Head of caudate nucleus (tissue), 42 donors: ENCODE measurements at regions not wholly inside any gene's neighbourhood (a gene's known extent, or its start where the extent isn't known, plus 50 kb on each side); places are given as distances from the start of the nearest gene placed in this dataset.
"Not testable (repeated sequence)": the region's sequence is repeated elsewhere in the genome, so short reads cannot be mapped to it uniquely, and the experiment has no call there.

Source experiments
- DNase-seq, 42 donors: peaks; one replicate each; pipeline versions ENCODE4 v3.0.0 to v3.0.0-alpha.2; 2020 to 2021; ENCODE audit warnings: mixed read lengths in 7 of 42
- intact Hi-C: fragments of 100-400 bp; cut with DNase I; formaldehyde crosslinking; loops from one replicate; pipeline ENCODE4 v1.15.0; 2022

- intact Hi-C loops = no loop called here
- no peak for DNase-seq
These were observed 106.7 kb downstream of the LSMEM1 start for GRCh38 chr7:112587504-112587903.

- intact Hi-C loops, DNase-seq: not testable (repeated sequence)
These were observed 111.9 kb downstream of the LSMEM1 start for GRCh38 chr7:112592565-112593263.

GRCh38 chr7:112594397-112594796, 113.6 kb downstream of the LSMEM1 start:
- DNase-seq = no peak
- intact Hi-C loops = no loop called here

GRCh38 chr7:112596260-112596659, 115.5 kb downstream of the LSMEM1 start:
- intact Hi-C loops = no loop called here
- no peak for DNase-seq

GRCh38 chr7:112596981-112597380, 116.2 kb downstream of the LSMEM1 start:
- intact Hi-C loops = no loop called here

GRCh38 chr7:112603673-112604072, 122.9 kb downstream of the LSMEM1 start:
- intact Hi-C loops = no loop called here
- DNase-seq = no peak

More at GRCh38 chr7:112596981-112597380, 116.2 kb downstream of the LSMEM1 start:
- no peak for DNase-seq

- DNase-seq = no peak
- intact Hi-C loops = no loop called here
These were observed 129.8 kb downstream of the LSMEM1 start for GRCh38 chr7:112610636-112611035.

GRCh38 chr7:112615701-112616100, 134.9 kb downstream of the LSMEM1 start:
- DNase-seq = no peak
- intact Hi-C loops = no loop called here

GRCh38 chr7:112616295-112616694, 135.5 kb downstream of the LSMEM1 start:
- DNase-seq = no peak
- intact Hi-C loops = no loop called here

GRCh38 chr7:112619343-112619742, 138.6 kb downstream of the LSMEM1 start:
- intact Hi-C loops = no loop called here
- no peak for DNase-seq

GRCh38 chr7:112622159-112622715, 141.4 kb downstream of the LSMEM1 start:
- intact Hi-C loops = no loop called here
- DNase-seq = no peak

GRCh38 chr7:112624416-112624815, 143.6 kb downstream of the LSMEM1 start:
- no peak for DNase-seq

GRCh38 chr7:112630565-112630964, 149.8 kb downstream of the LSMEM1 start:
- no peak for DNase-seq
- intact Hi-C loops = no loop called here

More at GRCh38 chr7:112624416-112624815, 143.6 kb downstream of the LSMEM1 start:
- intact Hi-C loops = no loop called here

- intact Hi-C loops = no loop called here
- DNase-seq = no peak
These were observed 153.3 kb downstream of the LSMEM1 start for GRCh38 chr7:112634107-112634506.

- intact Hi-C loops = no loop called here
- no peak for DNase-seq
These were observed 154.5 kb downstream of the TMEM168 start for GRCh38 chr7:112635742-112636141.

- no peak for DNase-seq
- intact Hi-C loops = no loop called here
These were observed 151.4 kb downstream of the TMEM168 start for GRCh38 chr7:112638675-112639400.

GRCh38 chr7:112640685-112641084, 149.5 kb downstream of the TMEM168 start:
- DNase-seq = no peak
- intact Hi-C loops = no loop called here

- DNase-seq = no peak
- intact Hi-C loops = no loop called here
These were observed 143.4 kb downstream of the TMEM168 start for GRCh38 chr7:112646783-112647182.

- intact Hi-C loops = no loop called here
- no peak for DNase-seq
These were observed 141.4 kb downstream of the TMEM168 start for GRCh38 chr7:112648781-112649180.

- intact Hi-C loops = no loop called here
- DNase-seq = no peak
These were observed 140.6 kb downstream of the TMEM168 start for GRCh38 chr7:112649560-112649959.
